Fibroblast of lung (primary cell): ENCODE measurements at regions not wholly inside any gene's neighbourhood (a gene's known extent, or its start where the extent isn't known, plus 50 kb on each side); places are given as distances from the start of the nearest gene placed in this dataset.

Experiments
- CTCF ChIP-seq, 2 donors: IDR thresholded peaks in 1 of 2; conservative IDR thresholded peaks in 1 of 2; 1 replicate in 1 of 2; 2 replicates in 1 of 2; pipeline ENCODE4 v1.5.1; 2011 to 2012; ENCODE audit warnings: low read length in 2 of 2, control low read depth in 1 of 2, inconsistent platforms in 1 of 2, low read depth in 1 of 2, mild to moderate bottlenecking in 1 of 2
- EZH2 ChIP-seq: IDR thresholded peaks from 2 replicates; pipeline ENCODE4 v1.5.1; 2012; ENCODE audit warnings: low read length, control low read depth, mild to moderate bottlenecking; ENCODE audit errors: missing control alignments

- no peak for TF ChIP-seq CTCF (conservative IDR thresholded peaks at IDR 0.05 in 1 of 2, IDR thresholded peaks at IDR 0.05 in 1 of 2; ENCODE audit: low read depth in 1 of 2, low read length in 2 of 2)
- TF ChIP-seq EZH2: no peak
Observed at GRCh38 chr6:137323860-137324259, 104.7 kb upstream of the IFNGR1 start.
